ENCODE measurements at regions not wholly inside any gene's neighbourhood (a gene's known extent, or its start where the extent isn't known, plus 50 kb on each side); places are given as distances from the start of the nearest gene placed in this dataset.

- no peak overlapping the region for H3K27ac ChIP-seq (ENCODE audit: low read depth, low read length)
- no peak overlapping the region for H2AFZ ChIP-seq (ENCODE audit: low read length)
- no peaks in the 10 kb centered on the region for H4K20me1 ChIP-seq (ENCODE audit: insufficient read depth, low read length)
- TF ChIP-seq CTCF (IDR thresholded peaks at IDR 0.05; ENCODE audit: extremely low read depth, low read depth, low read length) = no peak
- no peaks in the 10 kb centered on the region for H3K36me3 ChIP-seq (ENCODE audit: insufficient read depth, low read length)
- no peak overlapping the region for H3K4me2 ChIP-seq (ENCODE audit: insufficient read depth, low read length)
- no peaks in the 10 kb centered on the region for H3K9me3 ChIP-seq (ENCODE audit: low read depth, low read length)
- DNase-seq (ENCODE audit: insufficient read length, low spot score, missing footprints) = no peak
- H3K79me2 ChIP-seq (ENCODE audit: insufficient read depth, low read length) = no peaks in the 10 kb centered on the region
- no peaks in the 10 kb centered on the region for H3K27me3 ChIP-seq (ENCODE audit: insufficient read depth, low read length)
- no peaks in the 10 kb centered on the region for H3K4me1 ChIP-seq (ENCODE audit: insufficient read depth, low read length)
- H3K4me3 ChIP-seq (ENCODE audit: insufficient read depth, low read length) = no peak overlapping the region
Observed at GRCh38 chr3:181578743-181579142, 133.0 kb upstream of the SOX2 start.

GRCh38 chr3:181572432-181572831 lies 139.3 kb upstream of the SOX2 start:
- no peak for TF ChIP-seq CTCF (IDR thresholded peaks at IDR 0.05; ENCODE audit: extremely low read depth, low read depth, low read length)
- no peaks in the 10 kb centered on the region for H3K9me3 ChIP-seq (ENCODE audit: low read depth, low read length)

GRCh38 chr3:181570472-181570871 lies 141.3 kb upstream of the SOX2 start:
- TF ChIP-seq CTCF (IDR thresholded peaks at IDR 0.05; ENCODE audit: extremely low read depth, low read depth, low read length) = no peak
- Histone ChIP-seq H3K27me3 (ENCODE audit: insufficient read depth, low read length) (no peaks in the 10 kb centered on the region), H2AFZ (ENCODE audit: low read length) (no peak overlapping the region), H3K4me1 (ENCODE audit: insufficient read depth, low read length) (peaks cover 3% of the 10 kb centered on the region), H3K36me3 (ENCODE audit: insufficient read depth, low read length) (no peaks in the 10 kb centered on the region), H3K4me3 (ENCODE audit: insufficient read depth, low read length) (no peak overlapping the region), H3K4me2 (ENCODE audit: insufficient read depth, low read length) (no peak overlapping the region), H3K79me2 (ENCODE audit: insufficient read depth, low read length) (no peaks in the 10 kb centered on the region), H3K27ac (ENCODE audit: low read depth, low read length) (no peak overlapping the region), H3K9me3 (ENCODE audit: low read depth, low read length) (no peaks in the 10 kb centered on the region), H4K20me1 (ENCODE audit: insufficient read depth, low read length) (no peaks in the 10 kb centered on the region)
- DNase-seq (ENCODE audit: insufficient read length, low spot score, missing footprints) = no peak

More at GRCh38 chr3:181572432-181572831, 139.3 kb upstream of the SOX2 start:
- Histone ChIP-seq H3K4me1 (ENCODE audit: insufficient read depth, low read length) (peaks cover 3% of the 10 kb centered on the region), H3K36me3 (ENCODE audit: insufficient read depth, low read length) (no peaks in the 10 kb centered on the region), H3K27me3 (ENCODE audit: insufficient read depth, low read length) (no peaks in the 10 kb centered on the region), H3K79me2 (ENCODE audit: insufficient read depth, low read length) (no peaks in the 10 kb centered on the region), H2AFZ (ENCODE audit: low read length) (no peak overlapping the region), H3K4me3 (ENCODE audit: insufficient read depth, low read length) (no peak overlapping the region), H3K4me2 (ENCODE audit: insufficient read depth, low read length) (no peak overlapping the region), H4K20me1 (ENCODE audit: insufficient read depth, low read length) (no peaks in the 10 kb centered on the region), H3K27ac (ENCODE audit: low read depth, low read length) (no peak overlapping the region)
- no peak for DNase-seq (ENCODE audit: insufficient read length, low spot score, missing footprints)

GRCh38 chr3:181569356-181569940 lies 142.3 kb upstream of the SOX2 start:
- H3K4me1 ChIP-seq (ENCODE audit: insufficient read depth, low read length) = peaks cover 3% of the 10 kb centered on the region

More at GRCh38 chr3:181569356-181569940, 142.3 kb upstream of the SOX2 start:
- Histone ChIP-seq H2AFZ (ENCODE audit: low read length) (no peak overlapping the region), H4K20me1 (ENCODE audit: insufficient read depth, low read length) (no peaks in the 10 kb centered on the region), H3K4me2 (ENCODE audit: insufficient read depth, low read length) (no peak overlapping the region), H3K9me3 (ENCODE audit: low read depth, low read length) (no peaks in the 10 kb centered on the region), H3K79me2 (ENCODE audit: insufficient read depth, low read length) (no peaks in the 10 kb centered on the region), H3K27ac (ENCODE audit: low read depth, low read length) (no peak overlapping the region), H3K4me3 (ENCODE audit: insufficient read depth, low read length) (no peak overlapping the region), H3K27me3 (ENCODE audit: insufficient read depth, low read length) (no peaks in the 10 kb centered on the region), H3K36me3 (ENCODE audit: insufficient read depth, low read length) (no peaks in the 10 kb centered on the region)
- DNase-seq (ENCODE audit: insufficient read length, low spot score, missing footprints) = no peak
- no peak for TF ChIP-seq CTCF (IDR thresholded peaks at IDR 0.05; ENCODE audit: extremely low read depth, low read depth, low read length)

Measured in osteoblast (primary cell).